MM.1S (cell line): ENCODE measurements at regions not wholly inside any gene's neighbourhood (a gene's known extent, or its start where the extent isn't known, plus 50 kb on each side); places are given as distances from the start of the nearest gene placed in this dataset.

Experiments used
- CTCF ChIP-seq: fragments of 300-600 bp; sonication (generic); IDR thresholded peaks from 2 replicates; pipeline ENCODE4 v1.5.1; 2016; ENCODE audit warnings: antibody characterized with exemption, low read length, mixed read lengths
- EZH2 ChIP-seq: fragments of 300-600 bp; sonication (generic); optimal IDR thresholded peaks from 2 replicates; pipeline ENCODE3; 2017; ENCODE audit warnings: low read depth, mild to moderate bottlenecking, antibody characterized with exemption, low read length, mixed read lengths
- EZH2phosphoT487 ChIP-seq: fragments of 300-600 bp; sonication (generic); IDR thresholded peaks from 2 replicates; pipeline ENCODE4 v1.6.1; 2018; ENCODE audit warnings: antibody characterized with exemption, low read length

- TF ChIP-seq CTCF = no peak
- no peak for TF ChIP-seq EZH2phosphoT487
- TF ChIP-seq EZH2 = no peak
Measured at GRCh38 chr2:120961396-120961795, 225.7 kb downstream of the GLI2 start.
